T-helper 17 cell (primary cell): ENCODE measurements at regions not wholly inside any gene's neighbourhood (a gene's known extent, or its start where the extent isn't known, plus 50 kb on each side); places are given as distances from the start of the nearest gene placed in this dataset.
"Not testable (repeated sequence)": the region's sequence is repeated elsewhere in the genome, so short reads cannot be mapped to it uniquely, and the experiment has no call there.

Experiments used
- ATAC-seq: fragments of 150-1000 bp; cut with Tn5 transposase; 2 replicates; pipeline ENCODE4 v1.10.0; 2021; ENCODE audit warnings: mild to moderate bottlenecking, moderate library complexity
- DNase-seq, 3 donors: peaks; one replicate each; pipeline versions ENCODE4 v3.0.0 to v3.0.0-alpha.2; 2020 to 2021
- H3K9me3 ChIP-seq: one replicate; pipeline ENCODE4 v1.7.0; 2013; ENCODE audit warnings: low read length, mild to moderate bottlenecking; ENCODE audit not compliant: control insufficient read depth, poor library complexity, severe bottlenecking
- H3K27ac Mint-ChIP-seq: one replicate; pipeline ENCODE4 v1.8.0; 2022; ENCODE audit warnings: mild to moderate bottlenecking, moderate library complexity, mixed read lengths
- H3K27me3 Mint-ChIP-seq: one replicate; pipeline ENCODE4 v1.8.0; 2022; ENCODE audit warnings: mixed read lengths
- H3K36me3 Mint-ChIP-seq: one replicate; pipeline ENCODE4 v1.8.0; 2022; ENCODE audit warnings: low read depth, mixed read lengths
- H3K4me1 Mint-ChIP-seq: one replicate; pipeline ENCODE4 v1.8.0; 2022; ENCODE audit warnings: mild to moderate bottlenecking, mixed read lengths
- H3K4me3 Mint-ChIP-seq: one replicate; pipeline ENCODE4 v1.8.0; 2022; ENCODE audit warnings: mild to moderate bottlenecking, moderate library complexity, mixed read lengths

- ATAC-seq: no peak
These were observed 99.9 kb downstream of the TEX29 start for GRCh38 chr13:111420113-111420876.

GRCh38 chr13:111421216-111421615 lies 100.8 kb downstream of the TEX29 start:
- H3K4me3 Mint-ChIP-seq: no peak overlapping the region
- no peaks in the 10 kb centered on the region for H3K4me1 Mint-ChIP-seq
- no peaks in the 10 kb centered on the region for H3K9me3 ChIP-seq
- ATAC-seq (no peak), DNase-seq (no peak)
- H3K36me3 Mint-ChIP-seq: no peaks in the 10 kb centered on the region
- peaks cover 60% of the 10 kb centered on the region for H3K27me3 Mint-ChIP-seq
- no peak overlapping the region for H3K27ac Mint-ChIP-seq

More at GRCh38 chr13:111420113-111420876, 99.9 kb downstream of the TEX29 start:
- no peak overlapping the region for H3K27ac Mint-ChIP-seq
- no peaks in the 10 kb centered on the region for H3K9me3 ChIP-seq
- no peaks in the 10 kb centered on the region for H3K36me3 Mint-ChIP-seq
- no peak for DNase-seq
- peaks cover 55% of the 10 kb centered on the region for H3K27me3 Mint-ChIP-seq
- no peak overlapping the region for H3K4me3 Mint-ChIP-seq
- no peaks in the 10 kb centered on the region for H3K4me1 Mint-ChIP-seq

GRCh38 chr13:111422348-111422747 lies 101.9 kb downstream of the TEX29 start:
- H3K4me3 Mint-ChIP-seq: no peak overlapping the region
- no peaks in the 10 kb centered on the region for H3K9me3 ChIP-seq
- H3K27me3 Mint-ChIP-seq: peaks cover 58% of the 10 kb centered on the region
- H3K27ac Mint-ChIP-seq: no peak overlapping the region
- ATAC-seq (no peak), DNase-seq (no peak)
- H3K4me1 Mint-ChIP-seq: no peaks in the 10 kb centered on the region
- no peaks in the 10 kb centered on the region for H3K36me3 Mint-ChIP-seq

- no peak for ATAC-seq
- no peak overlapping the region for H3K27ac Mint-ChIP-seq
These were observed 102.8 kb downstream of the TEX29 start for GRCh38 chr13:111423168-111423785.

GRCh38 chr13:111424134-111424533 lies 103.7 kb downstream of the TEX29 start:
- Mint-ChIP-seq H3K27me3 (peaks cover 46% of the 10 kb centered on the region), H3K36me3 (no peaks in the 10 kb centered on the region), H3K4me1 (no peaks in the 10 kb centered on the region), H3K4me3 (no peak overlapping the region), H3K27ac (no peak overlapping the region)
- no peak for DNase-seq
- no peak for ATAC-seq
- no peaks in the 10 kb centered on the region for H3K9me3 ChIP-seq

More at GRCh38 chr13:111423168-111423785, 102.8 kb downstream of the TEX29 start:
- no peaks in the 10 kb centered on the region for H3K4me1 Mint-ChIP-seq
- H3K4me3 Mint-ChIP-seq: no peak overlapping the region
- H3K9me3 ChIP-seq: no peaks in the 10 kb centered on the region
- DNase-seq: no peak
- H3K36me3 Mint-ChIP-seq: no peaks in the 10 kb centered on the region
- peaks cover 50% of the 10 kb centered on the region for H3K27me3 Mint-ChIP-seq

- Mint-ChIP-seq H3K4me3 (no peak overlapping the region), H3K4me1 (no peaks in the 10 kb centered on the region), H3K27me3 (peaks cover 41% of the 10 kb centered on the region), H3K36me3 (no peaks in the 10 kb centered on the region), H3K27ac (no peak overlapping the region)
- no peaks in the 10 kb centered on the region for H3K9me3 ChIP-seq
- ATAC-seq (no peak), DNase-seq (no peak)
These were observed 104.9 kb downstream of the TEX29 start for GRCh38 chr13:111425326-111425725.

- H3K9me3 ChIP-seq: no peaks in the 10 kb centered on the region
- ATAC-seq (peak; percentile 44), DNase-seq (no peak)
- H3K4me1 Mint-ChIP-seq: no peaks in the 10 kb centered on the region
- no peak overlapping the region for H3K4me3 Mint-ChIP-seq
- H3K27ac Mint-ChIP-seq: no peak overlapping the region
- peaks cover 2% of the 10 kb centered on the region for H3K36me3 Mint-ChIP-seq
- H3K27me3 Mint-ChIP-seq: peaks cover 33% of the 10 kb centered on the region
These were observed 108.7 kb downstream of the TEX29 start for GRCh38 chr13:111429064-111429558.

- Mint-ChIP-seq H3K27me3 (peaks cover 27% of the 10 kb centered on the region), H3K4me3 (no peak overlapping the region), H3K4me1 (no peaks in the 10 kb centered on the region), H3K36me3 (peaks cover 2% of the 10 kb centered on the region), H3K27ac (no peak overlapping the region)
- no peaks in the 10 kb centered on the region for H3K9me3 ChIP-seq
- no peak for ATAC-seq
- no peak for DNase-seq
These were observed 110.8 kb downstream of the TEX29 start for GRCh38 chr13:111431206-111431605.

- Mint-ChIP-seq H3K4me3 (no peak overlapping the region), H3K27ac (no peak overlapping the region), H3K36me3 (peaks cover 2% of the 10 kb centered on the region), H3K4me1 (no peaks in the 10 kb centered on the region), H3K27me3 (peaks cover 17% of the 10 kb centered on the region)
- no peaks in the 10 kb centered on the region for H3K9me3 ChIP-seq
- DNase-seq (no peak), ATAC-seq (no peak)
These were observed 114.2 kb downstream of the TEX29 start for GRCh38 chr13:111434578-111435159.

GRCh38 chr13:111436446-111436845 lies 116.0 kb downstream of the TEX29 start:
- no peak for ATAC-seq
- Mint-ChIP-seq H3K27me3 (peaks cover 7% of the 10 kb centered on the region), H3K4me3 (no peak overlapping the region), H3K36me3 (peaks cover 2% of the 10 kb centered on the region), H3K27ac (no peak overlapping the region), H3K4me1 (no peaks in the 10 kb centered on the region)
- DNase-seq: no peak
- H3K9me3 ChIP-seq: no peaks in the 10 kb centered on the region

- DNase-seq (no peak), ATAC-seq (no peak)
- H3K9me3 ChIP-seq: no peaks in the 10 kb centered on the region
- Mint-ChIP-seq H3K4me1 (no peaks in the 10 kb centered on the region), H3K4me3 (no peak overlapping the region), H3K27me3 (no peaks in the 10 kb centered on the region), H3K27ac (no peak overlapping the region), H3K36me3 (peaks cover 2% of the 10 kb centered on the region)
These were observed 117.0 kb downstream of the TEX29 start for GRCh38 chr13:111437417-111437816.

- no peak for DNase-seq
- no peak for ATAC-seq
- H3K27ac Mint-ChIP-seq: no peak overlapping the region
- H3K27me3 Mint-ChIP-seq: no peaks in the 10 kb centered on the region
- no peaks in the 10 kb centered on the region for H3K9me3 ChIP-seq
- no peak overlapping the region for H3K4me3 Mint-ChIP-seq
- H3K36me3 Mint-ChIP-seq: peaks cover under 1% of the 10 kb centered on the region
- no peaks in the 10 kb centered on the region for H3K4me1 Mint-ChIP-seq
These were observed 117.6 kb downstream of the TEX29 start for GRCh38 chr13:111437856-111438547.

- not testable (repeated sequence) for H3K4me1 Mint-ChIP-seq
These were observed 120.0 kb downstream of the TEX29 start for GRCh38 chr13:111440492-111440891.

More at GRCh38 chr13:111440492-111440891, 120.0 kb downstream of the TEX29 start:
- not testable (repeated sequence) for H3K36me3 Mint-ChIP-seq, ATAC-seq, H3K4me3 Mint-ChIP-seq, H3K27me3 Mint-ChIP-seq, H3K9me3 ChIP-seq, DNase-seq, H3K27ac Mint-ChIP-seq
